Astrocyte of the spinal cord (primary cell): ENCODE measurements at regions not wholly inside any gene's neighbourhood (a gene's known extent, or its start where the extent isn't known, plus 50 kb on each side); places are given as distances from the start of the nearest gene placed in this dataset.

Experiments
- DNase-seq: peaks from one replicate; pipeline ENCODE4 v3.0.0; 2011; ENCODE audit warnings: low read depth, low spot score
- H3K4me3 ChIP-seq: 2 replicates; pipeline ENCODE4 v1.5.1; 2011; ENCODE audit warnings: low read depth, mild to moderate bottlenecking, low read length, moderate library complexity
- CTCF ChIP-seq: IDR thresholded peaks from 2 replicates; pipeline ENCODE4 v1.5.1; 2012; ENCODE audit warnings: low read depth, mild to moderate bottlenecking, low read length, inconsistent platforms
- in situ Hi-C: cut with HindIII; loops from 2 replicates; pipeline ENCODE4 v1.10.0; 2017; ENCODE audit warnings: low sequenced_read_pairs

GRCh38 chr4:64022560-64022959 lies 386.7 kb downstream of the TECRL start:
- TF ChIP-seq CTCF: no peak
- no peak overlapping the region for H3K4me3 ChIP-seq
- DNase-seq: no peak
- in situ Hi-C loops: no loop called here

- H3K4me3 ChIP-seq: no peak overlapping the region
- in situ Hi-C loops: no loop called here
- TF ChIP-seq CTCF: no peak
- no peak for DNase-seq
These were observed 392.4 kb downstream of the TECRL start for GRCh38 chr4:64016893-64017292.

GRCh38 chr4:64014647-64015046 lies 394.6 kb downstream of the TECRL start:
- DNase-seq: no peak
- TF ChIP-seq CTCF: no peak
- in situ Hi-C loops: no loop called here
- no peak overlapping the region for H3K4me3 ChIP-seq

- TF ChIP-seq CTCF: no peak
- no peak for DNase-seq
- no peak overlapping the region for H3K4me3 ChIP-seq
- in situ Hi-C loops: no loop called here
These were observed 407.9 kb downstream of the TECRL start for GRCh38 chr4:64001229-64001898.

- no peak for TF ChIP-seq CTCF
- DNase-seq: no peak
- no peak overlapping the region for H3K4me3 ChIP-seq
- in situ Hi-C loops: no loop called here
These were observed 409.0 kb downstream of the TECRL start for GRCh38 chr4:64000241-64000640.

- TF ChIP-seq CTCF: no peak
- in situ Hi-C loops: no loop called here
These were observed 423.0 kb downstream of the TECRL start for GRCh38 chr4:63986253-63986652.

More at GRCh38 chr4:63986253-63986652, 423.0 kb downstream of the TECRL start:
- DNase-seq: no peak
- H3K4me3 ChIP-seq: no peak overlapping the region
